Chondrocyte (in vitro differentiated cells): ENCODE measurements at regions not wholly inside any gene's neighbourhood (a gene's known extent, or its start where the extent isn't known, plus 50 kb on each side); places are given as distances from the start of the nearest gene placed in this dataset.

Experiments used
- DNase-seq: peaks from one replicate; pipeline ENCODE4 v3.0.0; 2021; ENCODE audit warnings: mixed read lengths, low spot score
- H3K27ac Mint-ChIP-seq: one replicate; pipeline ENCODE4 v1.8.0; 2021; ENCODE audit warnings: mild to moderate bottlenecking, moderate library complexity, mixed read lengths; ENCODE audit not compliant: unreplicated experiment
- H3K27me3 Mint-ChIP-seq: 2 replicates; pipeline ENCODE4 v1.8.0; 2021; ENCODE audit warnings: low read depth, mixed read lengths
- H3K36me3 Mint-ChIP-seq: 2 replicates; pipeline ENCODE4 v1.8.0; 2021; ENCODE audit warnings: low read depth, mixed read lengths
- H3K4me1 Mint-ChIP-seq: 2 replicates; pipeline ENCODE4 v1.8.0; 2021; ENCODE audit warnings: low read depth, mild to moderate bottlenecking, mixed read lengths
- H3K4me3 Mint-ChIP-seq: one replicate; pipeline ENCODE4 v1.8.0; 2021; ENCODE audit warnings: mild to moderate bottlenecking, moderate library complexity, mixed read lengths; ENCODE audit not compliant: unreplicated experiment
- H3K9me3 Mint-ChIP-seq: 2 replicates; pipeline ENCODE4 v1.8.0; 2021; ENCODE audit warnings: low read depth, mixed read lengths
- CTCF ChIP-seq: fragments of 200-600 bp; sonication (generic); IDR thresholded peaks from 2 replicates; pipeline ENCODE4 v1.5.0; 2021; ENCODE audit warnings: antibody characterized with exemption, mild to moderate bottlenecking, moderate library complexity

GRCh38 chr12:114952573-114953271 is 268.7 kb upstream of the TBX3 start:
- no peak for TF ChIP-seq CTCF
- no peaks in the 10 kb centered on the region for H3K36me3 Mint-ChIP-seq
- no peak for DNase-seq
- no peaks in the 10 kb centered on the region for H3K27me3 Mint-ChIP-seq
- H3K27ac Mint-ChIP-seq = no peak overlapping the region
- no peak overlapping the region for H3K4me3 Mint-ChIP-seq
- no peaks in the 10 kb centered on the region for H3K9me3 Mint-ChIP-seq
- H3K4me1 Mint-ChIP-seq = no peaks in the 10 kb centered on the region

DNA sequence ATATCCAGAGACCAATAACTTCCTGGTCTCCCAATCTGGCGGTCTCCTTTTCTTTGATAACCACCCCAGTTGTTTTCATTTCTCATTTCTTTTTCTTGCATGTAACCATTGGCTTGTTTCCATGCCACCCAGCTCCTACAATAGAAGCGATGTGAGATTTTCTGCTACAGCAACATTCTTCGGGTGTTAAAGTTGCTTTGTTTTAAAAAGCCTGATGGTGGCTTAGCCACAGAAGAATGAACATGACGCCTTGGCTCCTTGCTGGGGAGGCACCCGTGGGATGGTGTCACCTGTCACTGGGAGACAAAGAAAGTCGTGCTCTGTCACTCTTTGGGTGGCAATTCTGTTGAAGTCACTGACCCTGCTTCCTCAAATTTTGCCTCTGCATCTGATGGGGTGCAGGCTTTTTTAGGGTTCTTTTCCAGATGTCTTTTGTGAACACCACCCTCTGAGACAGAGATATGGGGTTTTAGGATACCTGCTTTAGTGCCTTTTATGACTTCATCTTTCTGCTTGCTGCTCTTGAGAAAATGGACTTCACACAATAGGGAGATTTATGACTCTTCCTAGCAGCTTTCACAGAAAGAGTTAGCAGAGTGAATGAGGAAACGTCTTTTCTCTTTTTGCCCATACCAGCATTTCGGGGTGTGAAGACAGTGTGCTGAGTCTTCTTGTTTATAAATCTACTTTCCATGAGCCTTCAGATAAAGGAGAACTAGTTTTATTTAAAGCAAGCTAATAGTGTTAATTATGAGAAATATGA is 265.3 kb upstream of the TBX3 start:
- Mint-ChIP-seq H3K36me3 (no peaks in the 10 kb centered on the region), H3K4me3 (no peak overlapping the region), H3K9me3 (no peaks in the 10 kb centered on the region), H3K4me1 (no peaks in the 10 kb centered on the region), H3K27me3 (peaks cover 2% of the 10 kb centered on the region), H3K27ac (no peak overlapping the region)
- TF ChIP-seq CTCF = no peak
- no peak for DNase-seq

DNA sequence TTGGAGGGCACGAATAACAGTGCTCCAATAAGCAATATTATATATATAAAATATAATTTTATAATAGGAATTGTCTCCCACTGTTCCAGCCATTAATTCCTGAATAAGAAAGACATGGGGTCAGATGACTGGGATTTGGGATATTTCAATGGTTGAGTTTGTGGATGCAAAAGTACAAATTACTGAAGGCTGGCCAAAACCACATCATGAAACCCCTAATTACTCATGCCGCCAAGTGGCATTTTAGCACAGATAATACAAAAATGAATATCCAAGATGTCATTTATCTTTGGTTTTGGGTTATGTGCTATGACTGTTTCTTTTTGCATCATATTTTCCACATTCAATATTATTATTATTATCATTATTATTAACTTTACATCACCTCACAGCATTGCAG is 261.4 kb upstream of the TBX3 start:
- H3K9me3 Mint-ChIP-seq = no peaks in the 10 kb centered on the region
- DNase-seq = no peak
- no peak overlapping the region for H3K4me3 Mint-ChIP-seq
- H3K36me3 Mint-ChIP-seq = no peaks in the 10 kb centered on the region
- no peak overlapping the region for H3K27ac Mint-ChIP-seq
- H3K4me1 Mint-ChIP-seq = no peaks in the 10 kb centered on the region
- no peak for TF ChIP-seq CTCF
- peaks cover 2% of the 10 kb centered on the region for H3K27me3 Mint-ChIP-seq

DNA sequence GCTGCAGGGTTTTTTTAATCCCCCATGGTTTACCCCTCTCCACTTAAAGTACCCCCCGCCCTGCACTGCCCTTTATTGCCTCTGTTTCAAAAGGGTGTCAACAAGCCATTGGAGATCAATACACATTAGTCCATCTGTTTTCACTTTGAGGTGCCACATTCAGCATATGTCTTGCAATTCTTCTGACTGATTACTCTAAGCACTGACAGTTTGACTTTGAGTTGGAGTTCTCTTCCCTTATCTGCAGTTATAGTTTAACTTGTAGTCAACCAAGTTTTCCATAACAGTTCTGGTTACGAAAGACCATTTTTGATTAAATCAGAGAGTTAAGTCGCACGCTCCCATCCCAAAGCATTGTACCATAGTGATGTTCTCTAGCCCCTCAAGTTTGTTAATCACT is 260.8 kb upstream of the TBX3 start:
- Mint-ChIP-seq H3K4me3 (no peak overlapping the region), H3K9me3 (peaks cover 5% of the 10 kb centered on the region)

GRCh38 chr12:114943601-114944000 is 259.6 kb upstream of the TBX3 start:
- no peaks in the 10 kb centered on the region for H3K4me1 Mint-ChIP-seq
- H3K4me3 Mint-ChIP-seq = no peak overlapping the region
- H3K27me3 Mint-ChIP-seq = peaks cover 2% of the 10 kb centered on the region
- no peaks in the 10 kb centered on the region for H3K36me3 Mint-ChIP-seq
- H3K9me3 Mint-ChIP-seq = peaks cover 5% of the 10 kb centered on the region
- no peak overlapping the region for H3K27ac Mint-ChIP-seq
- no peak for DNase-seq
- TF ChIP-seq CTCF = no peak

More for the DNA sequence above, 260.8 kb upstream of the TBX3 start:
- H3K36me3 Mint-ChIP-seq = no peaks in the 10 kb centered on the region
- no peaks in the 10 kb centered on the region for H3K4me1 Mint-ChIP-seq
- DNase-seq = no peak
- H3K27me3 Mint-ChIP-seq = peaks cover 2% of the 10 kb centered on the region
- TF ChIP-seq CTCF = no peak
- no peak overlapping the region for H3K27ac Mint-ChIP-seq
